ENCODE measurements at regions not wholly inside any gene's neighbourhood (a gene's known extent, or its start where the extent isn't known, plus 50 kb on each side); places are given as distances from the start of the nearest gene placed in this dataset.

GRCh38 chr1:181392613-181393220 is 90.6 kb upstream of the CACNA1E start:
- no peak for DNase-seq

- no peak for DNase-seq
Observed at GRCh38 chr1:181394766-181395165, 88.6 kb upstream of the CACNA1E start.

- peak; percentile 51 to 60 for DNase-seq
Observed at GRCh38 chr1:181396171-181396670, 87.1 kb upstream of the CACNA1E start.

GRCh38 chr1:181396811-181397210 is 86.5 kb upstream of the CACNA1E start:
- DNase-seq: no peak

GRCh38 chr1:181397845-181398244 is 85.5 kb upstream of the CACNA1E start:
- peak in 1 of 2 donors; percentile 33 for DNase-seq

- no peak for DNase-seq
Observed at GRCh38 chr1:181398544-181398943, 84.8 kb upstream of the CACNA1E start.

GRCh38 chr1:181405584-181405983 is 77.7 kb upstream of the CACNA1E start:
- no peak for DNase-seq

GRCh38 chr1:181406989-181407388 is 76.3 kb upstream of the CACNA1E start:
- DNase-seq: no peak

GRCh38 chr1:181409981-181410380 is 73.3 kb upstream of the CACNA1E start:
- no peak for DNase-seq

GRCh38 chr1:181412746-181413145 is 70.6 kb upstream of the CACNA1E start:
- no peak for DNase-seq

GRCh38 chr1:181413195-181413815 is 70.0 kb upstream of the CACNA1E start:
- DNase-seq: no peak

GRCh38 chr1:181413836-181414235 is 69.5 kb upstream of the CACNA1E start:
- no peak for DNase-seq

GRCh38 chr1:181416268-181416860 is 67.0 kb upstream of the CACNA1E start:
- no peak for DNase-seq

GRCh38 chr1:181417915-181418314 is 65.4 kb upstream of the CACNA1E start:
- DNase-seq: no peak

GRCh38 chr1:181423301-181423918 is 59.9 kb upstream of the CACNA1E start:
- DNase-seq: peak; percentile 20 to 32

- peak; percentile 67 to 78 for DNase-seq
Observed at GRCh38 chr1:181424786-181425403, 58.4 kb upstream of the CACNA1E start.

- no peak for DNase-seq
Observed at GRCh38 chr1:181425566-181425965, 57.8 kb upstream of the CACNA1E start.

GRCh38 chr1:181429462-181429861 is 53.9 kb upstream of the CACNA1E start:
- no peak for DNase-seq

- no peak for DNase-seq
Observed at GRCh38 chr1:181430015-181430885, 53.1 kb upstream of the CACNA1E start.

Measured in CD4-positive, alpha-beta T cell treated with Interleukin-4 for 1 hour (primary cell).